ENCODE measurements at regions not wholly inside any gene's neighbourhood (a gene's known extent, or its start where the extent isn't known, plus 50 kb on each side); places are given as distances from the start of the nearest gene placed in this dataset.

GRCh38 chr14:49999826-50000379, 107.0 kb downstream of the ARF6 start:
- no peak for DNase-seq

GRCh38 chr14:50000380-50001150, 107.7 kb downstream of the ARF6 start:
- DNase-seq, result peak; percentile 96

- peak; percentile 64 for DNase-seq
Measured at GRCh38 chr14:50001151-50001998, 108.5 kb downstream of the ARF6 start.

GRCh38 chr14:50001999-50002925, 109.4 kb downstream of the ARF6 start:
- DNase-seq, result no peak

GRCh38 chr14:50002926-50003212, 110.0 kb downstream of the ARF6 start:
- DNase-seq, result no peak

GRCh38 chr14:50003213-50004021, 110.5 kb downstream of the ARF6 start:
- peak; percentile 64 for DNase-seq

GRCh38 chr14:50006141-50006540, 110.2 kb downstream of the VCPKMT start:
- DNase-seq, result no peak

GRCh38 chr14:50007123-50007903, 109.1 kb downstream of the VCPKMT start:
- DNase-seq, result no peak

GRCh38 chr14:50008562-50008961, 107.8 kb downstream of the VCPKMT start:
- no peak for DNase-seq

- DNase-seq, result peak; percentile 50
Measured at GRCh38 chr14:50008974-50009373, 107.4 kb downstream of the VCPKMT start.

- no peak for DNase-seq
Measured at GRCh38 chr14:50010752-50011151, 105.6 kb downstream of the VCPKMT start.

GRCh38 chr14:50011242-50011641, 105.1 kb downstream of the VCPKMT start:
- DNase-seq, result no peak

GRCh38 chr14:50012644-50013043, 103.7 kb downstream of the VCPKMT start:
- DNase-seq, result no peak

- DNase-seq, result no peak
Measured at GRCh38 chr14:50013198-50013918, 103.0 kb downstream of the VCPKMT start.

GRCh38 chr14:50013934-50014333, 102.4 kb downstream of the VCPKMT start:
- no peak for DNase-seq

GRCh38 chr14:50014809-50015430, 101.5 kb downstream of the VCPKMT start:
- DNase-seq, result no peak

- DNase-seq, result no peak
Measured at GRCh38 chr14:50015716-50016115, 100.7 kb downstream of the VCPKMT start.

GRCh38 chr14:50018201-50018932, 98.0 kb downstream of the VCPKMT start:
- peak; percentile 59 for DNase-seq

GRCh38 chr14:50018933-50019210, 97.5 kb downstream of the VCPKMT start:
- no peak for DNase-seq
